ENCODE measurements at regions not wholly inside any gene's neighbourhood (a gene's known extent, or its start where the extent isn't known, plus 50 kb on each side); places are given as distances from the start of the nearest gene placed in this dataset.

GRCh38 chr1:90412563-90412962 is 304.5 kb downstream of the BARHL2 start:
- ATAC-seq (replicated peaks in 1 of 4): no peak

GRCh38 chr1:90411185-90411584 is 305.9 kb downstream of the BARHL2 start:
- Mint-ChIP-seq H3K4me3 (no peak overlapping the region), H3K27me3 (peaks cover 3 to 18% of the 10 kb centered on the region in 2 donors), H3K4me1 (no peaks in the 10 kb centered on the region), H3K36me3 (no peaks in the 10 kb centered on the region), H3K9me3 (peaks cover 0 to 10% (median 0%) of the 10 kb centered on the region in 3 donors), H3K27ac (no peak overlapping the region)
- DNase-seq (no peak), ATAC-seq (replicated peaks in 1 of 4) (no peak)
- Histone ChIP-seq H3K4me1 (ENCODE audit: control insufficient read depth in 1 of 2, extremely low read depth in 1 of 2, insufficient read depth in 2 of 2, low read length in 2 of 2) (no peaks in the 10 kb centered on the region), H3K27ac (ENCODE audit: low read length) (no peak overlapping the region), H3K27me3 (replicated peaks in 1 of 2; ENCODE audit: control insufficient read depth in 2 of 2, extremely low read depth in 1 of 2, insufficient read depth in 2 of 2, low read length in 1 of 2) (no peaks in the 10 kb centered on the region), H3K4me3 (ENCODE audit: control insufficient read depth in 1 of 2, extremely low read depth in 1 of 2, low read length in 1 of 2) (no peak overlapping the region), H3K36me3 (ENCODE audit: control insufficient read depth in 2 of 2, extremely low read depth in 1 of 2, insufficient read depth in 1 of 2, low read length in 1 of 2) (no peaks in the 10 kb centered on the region), H3K9me3 (no peaks in the 10 kb centered on the region)
- 94% methylated on average over 3 of the region's 3 CpGs for WGBS (ENCODE audit: insufficient coverage)
- POLR2A ChIA-PET: no interaction called here
- CTCF ChIA-PET: no interaction called here

More at GRCh38 chr1:90412563-90412962, 304.5 kb downstream of the BARHL2 start:
- Histone ChIP-seq H3K9me3 (no peaks in the 10 kb centered on the region), H3K36me3 (ENCODE audit: control insufficient read depth in 2 of 2, extremely low read depth in 1 of 2, insufficient read depth in 1 of 2, low read length in 1 of 2) (no peaks in the 10 kb centered on the region), H3K27ac (ENCODE audit: low read length) (no peak overlapping the region), H3K27me3 (replicated peaks in 1 of 2; ENCODE audit: control insufficient read depth in 2 of 2, extremely low read depth in 1 of 2, insufficient read depth in 2 of 2, low read length in 1 of 2) (no peaks in the 10 kb centered on the region), H3K4me3 (ENCODE audit: control insufficient read depth in 1 of 2, extremely low read depth in 1 of 2, low read length in 1 of 2) (no peak overlapping the region), H3K4me1 (ENCODE audit: control insufficient read depth in 1 of 2, extremely low read depth in 1 of 2, insufficient read depth in 2 of 2, low read length in 2 of 2) (no peaks in the 10 kb centered on the region)
- DNase-seq: no peak
- no CpG with 5 or more reads among the region's 2 CpGs for WGBS (ENCODE audit: insufficient coverage)
- H3K27me3 Mint-ChIP-seq: peaks cover 3 to 14% of the 10 kb centered on the region in 2 donors
- CTCF ChIA-PET: no interaction called here
- peaks cover 0 to 10% (median 0%) of the 10 kb centered on the region in 3 donors for H3K9me3 Mint-ChIP-seq
- no peak overlapping the region for H3K27ac Mint-ChIP-seq
- H3K4me1 Mint-ChIP-seq: no peaks in the 10 kb centered on the region
- H3K4me3 Mint-ChIP-seq: no peak overlapping the region
- no peaks in the 10 kb centered on the region for H3K36me3 Mint-ChIP-seq
- POLR2A ChIA-PET: no interaction called here

GRCh38 chr1:90407737-90408136 is 309.4 kb downstream of the BARHL2 start:
- POLR2A ChIA-PET: no interaction called here
- CTCF ChIA-PET: no interaction called here

GRCh38 chr1:90405726-90406125 is 311.4 kb downstream of the BARHL2 start:
- no CpG with 5 or more reads among the region's 4 CpGs for WGBS (ENCODE audit: insufficient coverage)

More at GRCh38 chr1:90407737-90408136, 309.4 kb downstream of the BARHL2 start:
- no peak overlapping the region for H3K27ac Mint-ChIP-seq
- Histone ChIP-seq H3K4me3 (ENCODE audit: control insufficient read depth in 1 of 2, extremely low read depth in 1 of 2, low read length in 1 of 2) (no peak overlapping the region), H3K27me3 (replicated peaks in 1 of 2; ENCODE audit: control insufficient read depth in 2 of 2, extremely low read depth in 1 of 2, insufficient read depth in 2 of 2, low read length in 1 of 2) (no peaks in the 10 kb centered on the region), H3K9me3 (no peaks in the 10 kb centered on the region), H3K36me3 (ENCODE audit: control insufficient read depth in 2 of 2, extremely low read depth in 1 of 2, insufficient read depth in 1 of 2, low read length in 1 of 2) (no peaks in the 10 kb centered on the region), H3K4me1 (ENCODE audit: control insufficient read depth in 1 of 2, extremely low read depth in 1 of 2, insufficient read depth in 2 of 2, low read length in 2 of 2) (no peaks in the 10 kb centered on the region), H3K27ac (ENCODE audit: low read length) (no peak overlapping the region)
- peaks cover 0 to 4% (median 0%) of the 10 kb centered on the region in 3 donors for H3K9me3 Mint-ChIP-seq
- no peaks in the 10 kb centered on the region for H3K36me3 Mint-ChIP-seq
- no peak for ATAC-seq (replicated peaks in 1 of 4)
- no peak for DNase-seq
- H3K4me3 Mint-ChIP-seq: no peak overlapping the region
- WGBS (ENCODE audit: insufficient coverage): 83% methylated on average over 2 of the region's 3 CpGs
- H3K4me1 Mint-ChIP-seq: no peaks in the 10 kb centered on the region
- peaks cover 3 to 17% of the 10 kb centered on the region in 2 donors for H3K27me3 Mint-ChIP-seq

GRCh38 chr1:90402893-90403849 is 313.9 kb downstream of the BARHL2 start:
- Mint-ChIP-seq H3K27ac (no peak overlapping the region), H3K36me3 (no peaks in the 10 kb centered on the region), H3K4me1 (no peaks in the 10 kb centered on the region), H3K4me3 (no peak overlapping the region), H3K27me3 (peaks cover 3 to 18% of the 10 kb centered on the region in 2 donors), H3K9me3 (peaks cover 0 to 3% (median 0%) of the 10 kb centered on the region in 3 donors)
- Histone ChIP-seq H3K27ac (ENCODE audit: low read length) (no peak overlapping the region), H3K9me3 (no peaks in the 10 kb centered on the region), H3K27me3 (replicated peaks in 1 of 2; ENCODE audit: control insufficient read depth in 2 of 2, extremely low read depth in 1 of 2, insufficient read depth in 2 of 2, low read length in 1 of 2) (no peaks in the 10 kb centered on the region), H3K4me1 (ENCODE audit: control insufficient read depth in 1 of 2, extremely low read depth in 1 of 2, insufficient read depth in 2 of 2, low read length in 2 of 2) (no peaks in the 10 kb centered on the region), H3K4me3 (ENCODE audit: control insufficient read depth in 1 of 2, extremely low read depth in 1 of 2, low read length in 1 of 2) (no peak overlapping the region), H3K36me3 (ENCODE audit: control insufficient read depth in 2 of 2, extremely low read depth in 1 of 2, insufficient read depth in 1 of 2, low read length in 1 of 2) (no peaks in the 10 kb centered on the region)
- no peak for ATAC-seq (replicated peaks in 1 of 4)
- 100% methylated on average over 2 of the region's 5 CpGs for WGBS (ENCODE audit: insufficient coverage)
- POLR2A ChIA-PET: no interaction called here
- CTCF ChIA-PET: interaction anchor here in 1 of 2 donors (0.8 kb wide), 1 partner anchor 36 kb away, joined by 3 read pairs; no protein-coding TSS in a partner anchor
- DNase-seq: no peak

More at GRCh38 chr1:90405726-90406125, 311.4 kb downstream of the BARHL2 start:
- ChIA-PET POLR2A (interaction anchor here in 1 of 2 donors (0.6 kb wide), 1 partner anchor 69 kb away, joined by 3 read pairs; no protein-coding TSS in a partner anchor), CTCF (no interaction called here)
- no peak overlapping the region for H3K27ac ChIP-seq (ENCODE audit: low read length)
- DNase-seq (no peak), ATAC-seq (replicated peaks in 1 of 4) (no peak)
- H3K27me3 ChIP-seq (replicated peaks in 1 of 2; ENCODE audit: control insufficient read depth in 2 of 2, extremely low read depth in 1 of 2, insufficient read depth in 2 of 2, low read length in 1 of 2): no peaks in the 10 kb centered on the region
- no peaks in the 10 kb centered on the region for H3K4me1 Mint-ChIP-seq
- H3K4me3 Mint-ChIP-seq: no peak overlapping the region
- H3K4me1 ChIP-seq (ENCODE audit: control insufficient read depth in 1 of 2, extremely low read depth in 1 of 2, insufficient read depth in 2 of 2, low read length in 2 of 2): no peaks in the 10 kb centered on the region
- H3K36me3 Mint-ChIP-seq: no peaks in the 10 kb centered on the region
- H3K9me3 ChIP-seq: no peaks in the 10 kb centered on the region
- peaks cover 0 to 1% (median 0%) of the 10 kb centered on the region in 3 donors for H3K9me3 Mint-ChIP-seq
- H3K4me3 ChIP-seq (ENCODE audit: control insufficient read depth in 1 of 2, extremely low read depth in 1 of 2, low read length in 1 of 2): no peak overlapping the region
- no peak overlapping the region for H3K27ac Mint-ChIP-seq
- H3K36me3 ChIP-seq (ENCODE audit: control insufficient read depth in 2 of 2, extremely low read depth in 1 of 2, insufficient read depth in 1 of 2, low read length in 1 of 2): no peaks in the 10 kb centered on the region
- H3K27me3 Mint-ChIP-seq: peaks cover 1 to 24% of the 10 kb centered on the region in 2 donors

- no peak for ATAC-seq (replicated peaks in 1 of 4)
- no peaks in the 10 kb centered on the region for H3K27me3 ChIP-seq (replicated peaks in 1 of 2; ENCODE audit: control insufficient read depth in 2 of 2, extremely low read depth in 1 of 2, insufficient read depth in 2 of 2, low read length in 1 of 2)
Measured at GRCh38 chr1:90400131-90400530, 317.0 kb downstream of the BARHL2 start.

More at GRCh38 chr1:90400131-90400530, 317.0 kb downstream of the BARHL2 start:
- no peaks in the 10 kb centered on the region for H3K36me3 Mint-ChIP-seq
- H3K4me1 Mint-ChIP-seq: no peaks in the 10 kb centered on the region
- CTCF ChIA-PET: no interaction called here
- no CpG with 5 or more reads among the region's 2 CpGs for WGBS (ENCODE audit: insufficient coverage)
- Histone ChIP-seq H3K4me1 (ENCODE audit: control insufficient read depth in 1 of 2, extremely low read depth in 1 of 2, insufficient read depth in 2 of 2, low read length in 2 of 2) (no peaks in the 10 kb centered on the region), H3K27ac (ENCODE audit: low read length) (no peak overlapping the region), H3K36me3 (ENCODE audit: control insufficient read depth in 2 of 2, extremely low read depth in 1 of 2, insufficient read depth in 1 of 2, low read length in 1 of 2) (no peaks in the 10 kb centered on the region), H3K4me3 (ENCODE audit: control insufficient read depth in 1 of 2, extremely low read depth in 1 of 2, low read length in 1 of 2) (no peak overlapping the region), H3K9me3 (no peaks in the 10 kb centered on the region)
- no peak for DNase-seq
- H3K27ac Mint-ChIP-seq: no peak overlapping the region
- H3K4me3 Mint-ChIP-seq: no peak overlapping the region
- peaks cover 3 to 14% of the 10 kb centered on the region in 2 donors for H3K27me3 Mint-ChIP-seq
- peaks cover 0 to 3% (median 0%) of the 10 kb centered on the region in 3 donors for H3K9me3 Mint-ChIP-seq
- POLR2A ChIA-PET: no interaction called here

Measured in T-cell (primary cell).